H9 (cell line): ENCODE measurements at regions not wholly inside any gene's neighbourhood (a gene's known extent, or its start where the extent isn't known, plus 50 kb on each side); places are given as distances from the start of the nearest gene placed in this dataset.

Source experiments
- DNase-seq: peaks from one replicate; pipeline ENCODE4 v3.0.0-alpha.2; 2017
- H2AFZ ChIP-seq: one replicate; pipeline ENCODE4 v1.6.1; 2013; ENCODE audit warnings: mild to moderate bottlenecking, low read length, control low read depth, moderate library complexity
- H2AK5ac ChIP-seq: 2 replicates; pipeline ENCODE4 v1.6.1; 2013; ENCODE audit warnings: low read length, control low read depth, mixed read lengths; ENCODE audit not compliant: insufficient read length
- H2BK120ac ChIP-seq: one replicate; pipeline ENCODE4 v1.6.1; 2013; ENCODE audit warnings: low read depth, mild to moderate bottlenecking, low read length, control low read depth, inconsistent platforms; ENCODE audit not compliant: poor library complexity, severe bottlenecking
- H2BK12ac ChIP-seq: 2 replicates; pipeline ENCODE4 v1.6.1; 2013; ENCODE audit warnings: low read length, control low read depth, mixed read lengths, low read depth; ENCODE audit not compliant: insufficient read length
- H2BK15ac ChIP-seq: 2 replicates; pipeline ENCODE4 v1.6.1; 2013; ENCODE audit warnings: low read depth, low read length, control low read depth
- H2BK20ac ChIP-seq: one replicate; pipeline ENCODE4 v1.6.1; 2013; ENCODE audit warnings: low read depth, mild to moderate bottlenecking, low read length, control low read depth, inconsistent platforms; ENCODE audit not compliant: poor library complexity, severe bottlenecking
- H2BK5ac ChIP-seq: 2 replicates; pipeline ENCODE4 v1.6.1; 2013; ENCODE audit warnings: low read length, control low read depth, mixed read lengths; ENCODE audit not compliant: insufficient read length
- H3K14ac ChIP-seq: 2 replicates; pipeline ENCODE4 v1.6.1; 2013; ENCODE audit warnings: low read length, control low read depth; ENCODE audit not compliant: insufficient read depth
- H3K18ac ChIP-seq: 2 replicates; pipeline ENCODE4 v1.6.1; 2013; ENCODE audit warnings: low read depth, mild to moderate bottlenecking, mixed read lengths, low read length, control low read depth; ENCODE audit not compliant: insufficient read length
- H3K23ac ChIP-seq: 2 replicates; pipeline ENCODE4 v1.6.1; 2013; ENCODE audit warnings: low read length, control low read depth, mixed read lengths, low read depth; ENCODE audit not compliant: insufficient read length
- H3K23me2 ChIP-seq: 2 replicates; pipeline ENCODE4 v1.6.1; 2013; ENCODE audit warnings: low read depth, mild to moderate bottlenecking, mixed read lengths, low read length, control low read depth; ENCODE audit not compliant: insufficient read length, poor library complexity, severe bottlenecking
- H3K27ac ChIP-seq: 2 replicates; pipeline ENCODE4 v1.5.1; 2013; ENCODE audit warnings: low read length, control low read depth, mixed read lengths, low read depth; ENCODE audit not compliant: insufficient read length
- H3K27me3 ChIP-seq: 2 replicates; pipeline ENCODE4 v1.6.1; 2013; ENCODE audit warnings: low read length, control low read depth, inconsistent platforms; ENCODE audit not compliant: insufficient read depth
- H3K4ac ChIP-seq: 2 replicates; pipeline ENCODE4 v1.6.1; 2013; ENCODE audit warnings: low read depth, mild to moderate bottlenecking, control low read depth, inconsistent platforms, low read length, moderate library complexity
- H3K4me1 ChIP-seq: 2 replicates; pipeline ENCODE4 v1.6.1; 2013; ENCODE audit warnings: low read length, control low read depth, inconsistent platforms; ENCODE audit not compliant: insufficient read depth
- H3K4me2 ChIP-seq: 2 replicates; pipeline ENCODE4 v1.6.1; 2013; ENCODE audit warnings: low read length, control low read depth, mixed read lengths; ENCODE audit not compliant: insufficient read length, insufficient read depth
- H3K56ac ChIP-seq: 2 replicates; pipeline ENCODE4 v1.6.1; 2013; ENCODE audit warnings: low read depth, mild to moderate bottlenecking, mixed read lengths, low read length, control low read depth; ENCODE audit not compliant: insufficient read length
- H3K79me1 ChIP-seq: 2 replicates; pipeline ENCODE4 v1.6.1; 2013; ENCODE audit warnings: low read depth, mild to moderate bottlenecking, moderate library complexity, low read length, control low read depth, inconsistent platforms; ENCODE audit not compliant: insufficient read depth, poor library complexity, severe bottlenecking
- H3K79me2 ChIP-seq: 2 replicates; pipeline ENCODE4 v1.6.1; 2013; ENCODE audit warnings: low read length, control low read depth, inconsistent platforms; ENCODE audit not compliant: insufficient read depth
- H3K9ac ChIP-seq: 2 replicates; pipeline ENCODE4 v1.6.1; 2013; ENCODE audit warnings: low read length, control low read depth, mixed read lengths; ENCODE audit not compliant: insufficient read length; ENCODE audit errors: extremely low read depth
- H3K9me3 ChIP-seq: one replicate; pipeline ENCODE4 v1.6.1; 2013; ENCODE audit warnings: low read depth, low read length, inconsistent platforms; ENCODE audit not compliant: control insufficient read depth
- H3T11ph ChIP-seq: one replicate; pipeline ENCODE4 v1.6.1; 2013; ENCODE audit warnings: mild to moderate bottlenecking, low read length, control low read depth, inconsistent platforms
- H4K20me1 ChIP-seq: one replicate; pipeline ENCODE4 v1.6.1; 2013; ENCODE audit not compliant: control insufficient read depth, insufficient read length, insufficient read depth
- H4K5ac ChIP-seq: 2 replicates; pipeline ENCODE4 v1.6.1; 2013; ENCODE audit warnings: low read depth, mild to moderate bottlenecking, mixed read lengths, low read length, control low read depth; ENCODE audit not compliant: insufficient read length
- H4K8ac ChIP-seq: replicated peaks from 2 replicates; pipeline ENCODE4 v1.6.1; 2013; ENCODE audit warnings: low read length, control low read depth, mixed read lengths, low read depth; ENCODE audit not compliant: insufficient read length
- H4K91ac ChIP-seq: 2 replicates; pipeline ENCODE4 v1.6.1; 2013; ENCODE audit warnings: low read depth, mild to moderate bottlenecking, moderate library complexity, mixed read lengths, low read length, control low read depth; ENCODE audit not compliant: insufficient read length
- H3K27ac Mint-ChIP-seq, 3 experiments: 2 replicates in 2 of 3; 3 replicates in 1 of 3; pipeline ENCODE4 v1.8.0; 2020 to 2021; ENCODE audit warnings: mixed read lengths in 3 of 3, mild to moderate bottlenecking in 1 of 3, moderate library complexity in 1 of 3
- H3K27me3 Mint-ChIP-seq: 2 replicates; pipeline ENCODE4 v1.8.0; 2021; ENCODE audit warnings: low read depth, mild to moderate bottlenecking, moderate library complexity, mixed read lengths
- H3K36me3 Mint-ChIP-seq, 3 experiments: 2 replicates in 2 of 3; 3 replicates in 1 of 3; pipeline ENCODE4 v1.8.0; 2020 to 2021; ENCODE audit warnings: low read depth in 3 of 3, mixed read lengths in 3 of 3; ENCODE audit not compliant: insufficient read depth in 1 of 3
- H3K4me1 Mint-ChIP-seq, 2 experiments: 2 replicates each; pipeline ENCODE4 v1.8.0; 2020; ENCODE audit warnings: mixed read lengths in 2 of 2
- H3K4me3 Mint-ChIP-seq, 2 experiments: 2 replicates in 1 of 2; 3 replicates in 1 of 2; pipeline ENCODE4 v1.8.0; 2020 to 2021; ENCODE audit warnings: mild to moderate bottlenecking in 2 of 2, mixed read lengths in 2 of 2, moderate library complexity in 1 of 2
- H3K9me3 Mint-ChIP-seq, 2 experiments: 2 replicates in 1 of 2; 3 replicates in 1 of 2; pipeline ENCODE4 v1.8.0; 2020; ENCODE audit warnings: mild to moderate bottlenecking in 2 of 2, mixed read lengths in 2 of 2, moderate library complexity in 1 of 2
- WGBS: extraction: QIAGEN DNeasy Blood & Tissue Kit; methylation state at CpG from one replicate; pipeline ENCODE4 v1.1.7; 2013; ENCODE audit warnings: missing lambda C conversion rate, low lambda C conversion rate, mixed read lengths; ENCODE audit not compliant: insufficient read length; ENCODE audit errors: extremely low coverage; 5-methylcytosine and 5-hydroxymethylcytosine counted together
- TF ChIP-seq, protein P1 (sequence below): fragments of 200-600 bp; sonication (generic); conservative IDR thresholded peaks from 3 replicates; pipeline ENCODE4 v1.8.0; 2021; ENCODE audit warnings: antibody characterized with exemption, mild to moderate bottlenecking

GRCh38 chr12:65586796-65587195 is 237.5 kb upstream of the HMGA2 start:
- no peak overlapping the region for H3K14ac ChIP-seq
- H3K9me3 ChIP-seq = no peaks in the 10 kb centered on the region
- no peak overlapping the region for H3K23ac ChIP-seq
- Mint-ChIP-seq H3K4me1 (no peaks in the 10 kb centered on the region), H3K4me3 (no peak overlapping the region), H3K9me3 (no peaks in the 10 kb centered on the region), H3K27ac (no peak overlapping the region), H3K27me3 (no peaks in the 10 kb centered on the region), H3K36me3 (no peaks in the 10 kb centered on the region)
- no peak for DNase-seq
- H3T11ph ChIP-seq = no peak overlapping the region
- no peak overlapping the region for H2BK5ac ChIP-seq
- H2AFZ ChIP-seq = no peak overlapping the region
- H4K5ac ChIP-seq = no peak overlapping the region
- no peaks in the 10 kb centered on the region for H4K20me1 ChIP-seq
- no peaks in the 10 kb centered on the region for H3K27me3 ChIP-seq
- H2BK20ac ChIP-seq = no peak overlapping the region
- H3K56ac ChIP-seq = no peak overlapping the region
- no peak overlapping the region for H4K91ac ChIP-seq
- no peak overlapping the region for H3K27ac ChIP-seq
- no peak overlapping the region for H3K4me2 ChIP-seq
- H3K18ac ChIP-seq = no peak overlapping the region
- TF ChIP-seq, protein P1, sequence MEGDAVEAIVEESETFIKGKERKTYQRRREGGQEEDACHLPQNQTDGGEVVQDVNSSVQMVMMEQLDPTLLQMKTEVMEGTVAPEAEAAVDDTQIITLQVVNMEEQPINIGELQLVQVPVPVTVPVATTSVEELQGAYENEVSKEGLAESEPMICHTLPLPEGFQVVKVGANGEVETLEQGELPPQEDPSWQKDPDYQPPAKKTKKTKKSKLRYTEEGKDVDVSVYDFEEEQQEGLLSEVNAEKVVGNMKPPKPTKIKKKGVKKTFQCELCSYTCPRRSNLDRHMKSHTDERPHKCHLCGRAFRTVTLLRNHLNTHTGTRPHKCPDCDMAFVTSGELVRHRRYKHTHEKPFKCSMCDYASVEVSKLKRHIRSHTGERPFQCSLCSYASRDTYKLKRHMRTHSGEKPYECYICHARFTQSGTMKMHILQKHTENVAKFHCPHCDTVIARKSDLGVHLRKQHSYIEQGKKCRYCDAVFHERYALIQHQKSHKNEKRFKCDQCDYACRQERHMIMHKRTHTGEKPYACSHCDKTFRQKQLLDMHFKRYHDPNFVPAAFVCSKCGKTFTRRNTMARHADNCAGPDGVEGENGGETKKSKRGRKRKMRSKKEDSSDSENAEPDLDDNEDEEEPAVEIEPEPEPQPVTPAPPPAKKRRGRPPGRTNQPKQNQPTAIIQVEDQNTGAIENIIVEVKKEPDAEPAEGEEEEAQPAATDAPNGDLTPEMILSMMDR = no peak
- H3K4me1 ChIP-seq = no peaks in the 10 kb centered on the region
- H3K23me2 ChIP-seq = no peaks in the 10 kb centered on the region
- no peak overlapping the region for H2BK15ac ChIP-seq
- no peaks in the 10 kb centered on the region for H3K79me1 ChIP-seq
- no peak overlapping the region for H3K9ac ChIP-seq
- no peak overlapping the region for H4K8ac ChIP-seq
- H2AK5ac ChIP-seq = no peak overlapping the region
- H2BK12ac ChIP-seq = no peak overlapping the region
- H3K79me2 ChIP-seq = no peaks in the 10 kb centered on the region
- H2BK120ac ChIP-seq = no peak overlapping the region
- no CpG with 5 or more reads among the region's 1 CpG for WGBS
- H3K4ac ChIP-seq = no peak overlapping the region
